B cell (primary cell): ENCODE measurements at regions not wholly inside any gene's neighbourhood (a gene's known extent, or its start where the extent isn't known, plus 50 kb on each side); places are given as distances from the start of the nearest gene placed in this dataset.
"Not testable (repeated sequence)": the region's sequence is repeated elsewhere in the genome, so short reads cannot be mapped to it uniquely, and the experiment has no call there.

Experiments used
- ATAC-seq: fragments of 200-7000 bp; cut with Tn5 transposase; one replicate; pipeline ENCODE4 v1.10.0; 2021; ENCODE audit warnings: low read depth, mild to moderate bottlenecking, moderate number of reproducible peaks, moderate library complexity
- CTCF ChIA-PET: fragments of 350-600 bp; sonication (Branson Sonifier 250); formaldehyde crosslinking; loops from one replicate; lab custom pipeline; 2021; ENCODE audit warnings: antibody characterized with exemption, inconsistent platforms; lab: Charles Lee
- POLR2A ChIA-PET: fragments of 350-600 bp; sonication (Branson Sonifier 250); formaldehyde crosslinking; loops from one replicate; lab custom pipeline; 2021; ENCODE audit warnings: antibody characterized with exemption; lab: Charles Lee
- DNase-seq: peaks from one replicate; pipeline ENCODE4 v3.0.0; 2013
- H2AFZ ChIP-seq: 2 replicates; pipeline ENCODE4 v1.6.1; 2012; ENCODE audit warnings: mild to moderate bottlenecking, low read depth, low read length; ENCODE audit not compliant: insufficient read depth, poor library complexity, severe bottlenecking
- H3K27ac ChIP-seq, 2 donors: 1 replicate in 1 of 2; 2 replicates in 1 of 2; pipeline ENCODE4 v1.5.1; 2012 to 2013; ENCODE audit warnings: low read length in 2 of 2, mild to moderate bottlenecking in 2 of 2, moderate library complexity in 1 of 2
- H3K27me3 ChIP-seq, 4 experiments: fragments of 200-600 bp in 1 of 4; sonication (generic) in 1 of 4; replicated peaks in 1 of 4; 1 replicate in 2 of 4; 2 replicates in 2 of 4; pipeline versions ENCODE4 v1.6.1 to v1.7.0; 2013 to 2016; ENCODE audit warnings: low read length in 3 of 4, mild to moderate bottlenecking in 2 of 4, mixed read lengths in 1 of 4, moderate library complexity in 1 of 4; ENCODE audit not compliant: insufficient read depth in 4 of 4, control insufficient read depth in 3 of 4; ENCODE audit errors: control extremely low read depth in 1 of 4
- H3K36me3 ChIP-seq, 2 experiments: replicated peaks in 1 of 2; 1 replicate in 1 of 2; 2 replicates in 1 of 2; pipeline versions ENCODE4 v1.6.1 to v1.7.1; 2013; ENCODE audit warnings: low read length in 1 of 2; ENCODE audit not compliant: insufficient read depth in 2 of 2, control insufficient read depth in 1 of 2; ENCODE audit errors: control extremely low read depth in 1 of 2, extremely low read depth in 1 of 2
- H3K4me1 ChIP-seq, 2 donors: fragments of 200-600 bp in 1 of 2; sonication (generic) in 1 of 2; 1 replicate in 1 of 2; 2 replicates in 1 of 2; pipeline versions ENCODE4 v1.5.1 to v1.6.1; 2013 to 2017; ENCODE audit warnings: low read length in 2 of 2; ENCODE audit not compliant: control insufficient read depth in 2 of 2, insufficient read depth in 2 of 2
- H3K4me2 ChIP-seq: replicated peaks from 2 replicates; pipeline ENCODE3; 2012; ENCODE audit warnings: mild to moderate bottlenecking, low read depth, low read length; ENCODE audit not compliant: poor library complexity, severe bottlenecking
- H3K4me3 ChIP-seq, 5 experiments: fragments of 200-600 bp in 1 of 5; sonication (generic) in 1 of 5; 1 replicate in 3 of 5; 2 replicates in 2 of 5; pipeline versions ENCODE4 v1.5.1 to v1.7.0; 2011 to 2016; ENCODE audit warnings: low read length in 4 of 5, mild to moderate bottlenecking in 4 of 5, low read depth in 2 of 5, control low read depth in 1 of 5, moderate library complexity in 1 of 5; ENCODE audit not compliant: insufficient read depth in 1 of 5; ENCODE audit errors: control extremely low read depth in 1 of 5, extremely low read depth in 1 of 5
- H3K79me2 ChIP-seq: fragments of 200-600 bp; sonication (generic); one replicate; pipeline ENCODE4 v1.6.0; 2016; ENCODE audit warnings: low read length; ENCODE audit not compliant: control insufficient read depth, insufficient read depth
- H3K9ac ChIP-seq: fragments of 200-600 bp; sonication (generic); 2 replicates; pipeline ENCODE4 v1.6.1; 2017; ENCODE audit warnings: mild to moderate bottlenecking, low read length, moderate library complexity
- H3K9me3 ChIP-seq, 3 donors: one replicate each; pipeline versions ENCODE4 v1.6.1 to v1.7.1; 2013; ENCODE audit warnings: low read length in 2 of 3; ENCODE audit not compliant: control insufficient read depth in 2 of 3, insufficient read depth in 1 of 3; ENCODE audit errors: control extremely low read depth in 1 of 3
- H4K20me1 ChIP-seq: 2 replicates; pipeline ENCODE4 v1.6.0; 2012; ENCODE audit warnings: mild to moderate bottlenecking, low read length; ENCODE audit not compliant: insufficient read depth, control insufficient read depth, poor library complexity, severe bottlenecking
- H3K27ac Mint-ChIP-seq: one replicate; pipeline ENCODE4 v1.8.0; 2021; ENCODE audit warnings: mixed read lengths
- H3K27me3 Mint-ChIP-seq: one replicate; pipeline ENCODE4 v1.8.0; 2021; ENCODE audit warnings: mixed read lengths
- H3K4me1 Mint-ChIP-seq: one replicate; pipeline ENCODE4 v1.8.0; 2021; ENCODE audit warnings: mixed read lengths
- H3K4me3 Mint-ChIP-seq: one replicate; pipeline ENCODE4 v1.8.0; 2021; ENCODE audit warnings: mixed read lengths
- H3K9me3 Mint-ChIP-seq: one replicate; pipeline ENCODE4 v1.8.0; 2022; ENCODE audit warnings: mixed read lengths; ENCODE audit not compliant: insufficient read depth
- EZH2 ChIP-seq: IDR thresholded peaks from 2 replicates; pipeline ENCODE4 v1.6.1; 2012; ENCODE audit warnings: borderline replicate concordance, low read depth, mild to moderate bottlenecking, moderate library complexity, low read length; ENCODE audit not compliant: insufficient read depth, poor library complexity, severe bottlenecking
- WGBS: methylation state at CpG from one replicate; pipeline ENCODE4 v1.1.5; 2013; ENCODE audit warnings: missing lambda C conversion rate; ENCODE audit not compliant: insufficient coverage; 5-methylcytosine and 5-hydroxymethylcytosine counted together
- intact Hi-C: fragments of 100-400 bp; cut with micrococcal nuclease; formaldehyde crosslinking; loops from one replicate; pipeline ENCODE4 v1.10.0; 2022
- TF ChIP-seq, protein P1 (sequence below): fragments of 200-600 bp; IDR thresholded peaks from one replicate; pipeline ENCODE4 v1.8.0; 2022; ENCODE audit warnings: antibody characterized with exemption, mild to moderate bottlenecking

DNA sequence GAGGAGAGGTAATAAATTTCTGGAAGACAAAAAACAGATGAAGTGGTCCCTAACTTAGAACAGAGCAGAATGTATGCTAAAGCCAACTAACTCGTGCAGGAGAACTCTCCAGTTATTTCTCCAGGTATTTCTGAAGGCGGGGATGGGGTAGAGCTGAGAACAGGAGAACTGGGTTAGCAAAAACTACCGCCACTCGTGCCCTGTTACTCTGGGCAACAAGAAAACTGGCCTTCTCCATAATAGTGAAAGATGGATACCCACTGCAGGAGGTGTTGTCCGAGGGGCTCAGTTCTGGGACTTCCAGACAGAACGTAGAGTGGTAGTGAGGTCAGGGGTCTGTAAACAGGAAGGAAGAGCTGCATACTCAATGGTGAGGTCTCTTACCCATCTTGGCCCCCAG, 187.3 kb upstream of the FRMD6 start:
- no peaks in the 10 kb centered on the region for H3K9me3 Mint-ChIP-seq
- ATAC-seq (no peak), DNase-seq (no peak)
- Histone ChIP-seq H2AFZ (no peak overlapping the region), H3K9ac (no peak overlapping the region), H3K27ac (no peak overlapping the region), H3K4me2 (no peak overlapping the region), H3K4me1 (no peaks in the 10 kb centered on the region), H3K4me3 (no peak overlapping the region), H3K36me3 (no peaks in the 10 kb centered on the region), H4K20me1 (no peaks in the 10 kb centered on the region), H3K9me3 (peaks cover 0 to 8% (median 0%) of the 10 kb centered on the region in 3 donors), H3K27me3 (no peaks in the 10 kb centered on the region), H3K79me2 (no peaks in the 10 kb centered on the region)
- CTCF ChIA-PET: no interaction called here
- intact Hi-C loops: no loop called here
- POLR2A ChIA-PET: no interaction called here
- H3K27ac Mint-ChIP-seq: no peak overlapping the region
- H3K4me1 Mint-ChIP-seq: no peaks in the 10 kb centered on the region
- H3K4me3 Mint-ChIP-seq: no peak overlapping the region
- TF ChIP-seq, protein P1, sequence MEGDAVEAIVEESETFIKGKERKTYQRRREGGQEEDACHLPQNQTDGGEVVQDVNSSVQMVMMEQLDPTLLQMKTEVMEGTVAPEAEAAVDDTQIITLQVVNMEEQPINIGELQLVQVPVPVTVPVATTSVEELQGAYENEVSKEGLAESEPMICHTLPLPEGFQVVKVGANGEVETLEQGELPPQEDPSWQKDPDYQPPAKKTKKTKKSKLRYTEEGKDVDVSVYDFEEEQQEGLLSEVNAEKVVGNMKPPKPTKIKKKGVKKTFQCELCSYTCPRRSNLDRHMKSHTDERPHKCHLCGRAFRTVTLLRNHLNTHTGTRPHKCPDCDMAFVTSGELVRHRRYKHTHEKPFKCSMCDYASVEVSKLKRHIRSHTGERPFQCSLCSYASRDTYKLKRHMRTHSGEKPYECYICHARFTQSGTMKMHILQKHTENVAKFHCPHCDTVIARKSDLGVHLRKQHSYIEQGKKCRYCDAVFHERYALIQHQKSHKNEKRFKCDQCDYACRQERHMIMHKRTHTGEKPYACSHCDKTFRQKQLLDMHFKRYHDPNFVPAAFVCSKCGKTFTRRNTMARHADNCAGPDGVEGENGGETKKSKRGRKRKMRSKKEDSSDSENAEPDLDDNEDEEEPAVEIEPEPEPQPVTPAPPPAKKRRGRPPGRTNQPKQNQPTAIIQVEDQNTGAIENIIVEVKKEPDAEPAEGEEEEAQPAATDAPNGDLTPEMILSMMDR: no peak
- TF ChIP-seq EZH2: no peak
- 82% methylated on average over 6 of the region's 6 CpGs for WGBS
- no peaks in the 10 kb centered on the region for H3K27me3 Mint-ChIP-seq

DNA sequence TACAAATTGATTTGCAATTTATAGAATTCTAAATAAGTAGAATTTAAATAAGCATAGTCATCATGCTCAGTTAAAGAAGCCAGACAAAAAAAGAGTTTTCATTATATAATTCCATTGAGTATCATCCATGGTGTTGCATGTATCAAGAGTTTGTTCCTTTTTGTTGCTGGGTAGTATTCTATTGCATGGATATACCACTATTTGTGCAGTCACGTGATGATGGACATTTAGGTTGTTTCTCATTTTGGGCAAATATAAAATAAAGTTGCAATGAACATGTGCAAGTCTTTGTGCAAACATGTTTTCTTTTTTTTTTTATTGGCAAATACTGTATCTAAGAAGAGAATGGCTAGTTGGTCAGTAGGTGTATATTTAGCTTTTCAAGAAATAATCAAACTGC, 186.2 kb upstream of the FRMD6 start:
- no peaks in the 10 kb centered on the region for H4K20me1 ChIP-seq
- no peaks in the 10 kb centered on the region for H3K4me1 ChIP-seq
- no peak for DNase-seq
- no peak overlapping the region for H3K9ac ChIP-seq
- Mint-ChIP-seq H3K27ac (no peak overlapping the region), H3K4me1 (no peaks in the 10 kb centered on the region), H3K4me3 (no peak overlapping the region), H3K9me3 (no peaks in the 10 kb centered on the region), H3K27me3 (no peaks in the 10 kb centered on the region)
- H3K27ac ChIP-seq: no peak overlapping the region
- TF ChIP-seq, protein P1: no peak
- no peak for TF ChIP-seq EZH2
- ATAC-seq: no peak
- no peaks in the 10 kb centered on the region for H3K36me3 ChIP-seq
- intact Hi-C loops: no loop called here
- H3K9me3 ChIP-seq: peaks cover 0 to 8% (median 0%) of the 10 kb centered on the region in 3 donors
- CTCF ChIA-PET: no interaction called here
- H3K27me3 ChIP-seq: no peaks in the 10 kb centered on the region
- WGBS: no CpG with 5 or more reads among the region's 1 CpG
- POLR2A ChIA-PET: no interaction called here
- no peaks in the 10 kb centered on the region for H3K79me2 ChIP-seq
- H3K4me2 ChIP-seq: no peak overlapping the region
- H2AFZ ChIP-seq: no peak overlapping the region
- H3K4me3 ChIP-seq: no peak overlapping the region

DNA sequence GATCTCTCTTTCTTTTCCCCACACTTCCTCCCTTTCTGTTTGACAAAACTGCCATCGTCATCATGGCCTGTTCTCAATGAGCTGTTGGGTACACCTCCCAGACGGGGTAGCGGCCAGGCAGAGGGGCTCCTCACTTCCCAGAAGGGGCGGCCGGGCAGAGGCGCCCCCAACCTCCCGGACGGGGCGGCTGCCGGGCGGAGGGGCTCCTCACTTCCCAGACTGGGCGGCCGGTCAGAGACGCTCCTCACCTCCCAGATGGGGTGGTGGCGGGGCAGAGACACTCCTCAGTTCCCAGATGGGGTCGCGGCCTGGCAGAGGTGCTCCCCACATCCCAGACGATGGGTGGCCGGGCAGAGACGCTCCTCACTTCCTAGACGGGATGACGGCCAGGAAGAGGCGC, 184.3 kb upstream of the FRMD6 start:
- H4K20me1 ChIP-seq, H3K9ac ChIP-seq, H3K4me2 ChIP-seq, ATAC-seq, H3K4me3 ChIP-seq, CTCF ChIA-PET, H3K27me3 Mint-ChIP-seq, H3K9me3 Mint-ChIP-seq, DNase-seq, H3K4me1 ChIP-seq, H3K79me2 ChIP-seq, H3K4me3 Mint-ChIP-seq, H3K27ac Mint-ChIP-seq, H3K27me3 ChIP-seq, H2AFZ ChIP-seq, H3K9me3 ChIP-seq, H3K4me1 Mint-ChIP-seq, H3K27ac ChIP-seq, H3K36me3 ChIP-seq, POLR2A ChIA-PET, intact Hi-C loops: not testable (repeated sequence)
- WGBS: 95% methylated on average over 14 of the region's 23 CpGs
